ENCODE measurements at regions not wholly inside any gene's neighbourhood (a gene's known extent, or its start where the extent isn't known, plus 50 kb on each side); places are given as distances from the start of the nearest gene placed in this dataset.

DNA sequence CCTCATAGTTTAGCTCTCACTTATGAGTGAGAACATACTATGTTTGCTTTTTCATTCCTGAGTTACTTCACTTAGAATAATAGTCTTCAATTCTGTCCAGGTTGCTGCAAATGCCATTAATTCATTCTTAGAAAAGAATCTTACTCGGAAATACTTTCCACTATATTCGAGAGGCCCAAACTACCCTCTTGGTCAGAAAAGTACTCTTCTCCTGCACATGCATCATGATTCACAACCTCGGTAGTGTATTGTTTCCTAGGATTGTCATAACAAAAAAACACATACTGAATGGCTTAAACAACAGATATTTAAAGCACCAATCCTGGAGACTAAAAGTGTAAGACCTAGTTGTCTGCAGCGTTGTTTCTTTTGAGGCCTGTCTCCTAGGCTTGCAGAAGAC, 364.0 kb upstream of the SLC14A2 start:
- Histone ChIP-seq H3K4me1 (peaks cover 38% of the 10 kb centered on the region), H3K27ac (peak overlapping the region; percentile 3)
- TF ChIP-seq, protein P1, sequence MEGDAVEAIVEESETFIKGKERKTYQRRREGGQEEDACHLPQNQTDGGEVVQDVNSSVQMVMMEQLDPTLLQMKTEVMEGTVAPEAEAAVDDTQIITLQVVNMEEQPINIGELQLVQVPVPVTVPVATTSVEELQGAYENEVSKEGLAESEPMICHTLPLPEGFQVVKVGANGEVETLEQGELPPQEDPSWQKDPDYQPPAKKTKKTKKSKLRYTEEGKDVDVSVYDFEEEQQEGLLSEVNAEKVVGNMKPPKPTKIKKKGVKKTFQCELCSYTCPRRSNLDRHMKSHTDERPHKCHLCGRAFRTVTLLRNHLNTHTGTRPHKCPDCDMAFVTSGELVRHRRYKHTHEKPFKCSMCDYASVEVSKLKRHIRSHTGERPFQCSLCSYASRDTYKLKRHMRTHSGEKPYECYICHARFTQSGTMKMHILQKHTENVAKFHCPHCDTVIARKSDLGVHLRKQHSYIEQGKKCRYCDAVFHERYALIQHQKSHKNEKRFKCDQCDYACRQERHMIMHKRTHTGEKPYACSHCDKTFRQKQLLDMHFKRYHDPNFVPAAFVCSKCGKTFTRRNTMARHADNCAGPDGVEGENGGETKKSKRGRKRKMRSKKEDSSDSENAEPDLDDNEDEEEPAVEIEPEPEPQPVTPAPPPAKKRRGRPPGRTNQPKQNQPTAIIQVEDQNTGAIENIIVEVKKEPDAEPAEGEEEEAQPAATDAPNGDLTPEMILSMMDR (IDR thresholded peaks at IDR 0.05) = no peak

GRCh38 chr18:45252474-45252873, 362.8 kb upstream of the SLC14A2 start:
- intact Hi-C loops (cut with DNase I) = no loop called here
- ATAC-seq (no peak), DNase-seq (no peak)
- Histone ChIP-seq H3K27ac (no peak overlapping the region), H3K4me3 (no peak overlapping the region), H3K36me3 (no peaks in the 10 kb centered on the region), H3K27me3 (ENCODE audit: low read depth) (no peaks in the 10 kb centered on the region), H3K9me3 (no peaks in the 10 kb centered on the region), H3K4me1 (peaks cover 37% of the 10 kb centered on the region)
- TF ChIP-seq, protein P1 (IDR thresholded peaks at IDR 0.05) = no peak

More for the DNA sequence above, 364.0 kb upstream of the SLC14A2 start:
- intact Hi-C loops (cut with DNase I) = no loop called here
- Histone ChIP-seq H3K4me3 (no peak overlapping the region), H3K36me3 (no peaks in the 10 kb centered on the region), H3K9me3 (no peaks in the 10 kb centered on the region), H3K27me3 (ENCODE audit: low read depth) (no peaks in the 10 kb centered on the region)
- DNase-seq (no peak), ATAC-seq (no peak)

DNA sequence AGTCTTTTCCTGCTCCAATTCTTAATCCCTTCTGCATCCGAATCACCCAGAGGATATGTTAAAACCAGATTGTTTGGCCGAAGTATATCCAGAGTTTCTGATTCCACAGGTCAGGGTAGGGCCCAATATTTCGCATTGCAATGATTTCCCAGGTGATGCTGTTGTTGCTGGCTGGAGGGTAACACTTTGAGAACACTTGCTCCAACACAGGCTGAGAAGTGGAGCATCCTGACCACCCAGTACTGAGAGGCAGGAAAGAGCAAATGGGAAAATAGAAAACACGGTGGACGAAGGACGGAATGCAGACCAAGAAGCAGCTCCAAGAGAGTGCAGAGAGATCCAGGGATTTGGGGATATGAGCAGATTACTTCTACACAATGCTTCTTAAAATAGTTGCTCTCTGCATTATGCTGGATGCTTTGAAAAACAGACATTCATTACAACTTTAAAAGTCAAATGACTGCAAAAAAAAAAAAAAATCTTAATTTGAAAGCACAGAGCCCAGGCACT, 362.2 kb upstream of the SLC14A2 start:
- intact Hi-C loops (cut with DNase I) = no loop called here
- TF ChIP-seq, protein P1 (IDR thresholded peaks at IDR 0.05) = no peak

GRCh38 chr18:45253973-45254708, 361.1 kb upstream of the SLC14A2 start:
- peak overlapping the region; percentile 61 for H3K27ac ChIP-seq
- no peak for ATAC-seq
- TF ChIP-seq, protein P1 (IDR thresholded peaks at IDR 0.05) = no peak
- no peaks in the 10 kb centered on the region for H3K9me3 ChIP-seq
- no peak overlapping the region for H3K4me3 ChIP-seq
- no peaks in the 10 kb centered on the region for H3K36me3 ChIP-seq
- H3K4me1 ChIP-seq = peaks cover 23% of the 10 kb centered on the region
- intact Hi-C loops (cut with DNase I) = no loop called here
- no peaks in the 10 kb centered on the region for H3K27me3 ChIP-seq (ENCODE audit: low read depth)
- DNase-seq = no peak

More for the DNA sequence above, 362.2 kb upstream of the SLC14A2 start:
- Histone ChIP-seq H3K9me3 (no peaks in the 10 kb centered on the region), H3K36me3 (no peaks in the 10 kb centered on the region), H3K27me3 (ENCODE audit: low read depth) (no peaks in the 10 kb centered on the region), H3K4me1 (peaks cover 31% of the 10 kb centered on the region), H3K27ac (no peak overlapping the region), H3K4me3 (no peak overlapping the region)
- DNase-seq = no peak
- ATAC-seq = no peak

DNA sequence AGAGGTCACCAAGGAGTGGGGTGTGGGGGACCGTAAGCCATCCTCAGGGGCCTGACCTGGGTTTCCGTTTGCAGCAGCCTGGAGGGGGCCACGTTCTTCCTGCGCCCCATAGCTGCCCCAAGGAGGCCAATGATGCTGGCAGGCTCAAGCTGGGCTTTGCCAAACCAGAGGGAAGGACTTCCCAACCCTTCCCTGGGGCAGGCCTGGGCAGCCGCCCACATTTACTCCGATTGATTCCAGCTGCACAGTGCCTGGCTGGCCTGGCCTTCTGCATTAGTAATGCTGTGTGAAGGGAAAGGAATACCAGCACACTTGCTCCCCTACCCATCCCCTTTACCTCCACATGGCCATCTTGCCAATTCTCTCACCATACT, 360.6 kb upstream of the SLC14A2 start:
- H3K36me3 ChIP-seq = no peaks in the 10 kb centered on the region
- TF ChIP-seq, protein P1 (IDR thresholded peaks at IDR 0.05) = no peak
- DNase-seq (peak; percentile 42), ATAC-seq (peak; percentile 50 to 52)
- H3K4me1 ChIP-seq = peaks cover 19% of the 10 kb centered on the region
- peak overlapping the region; percentile 61 for H3K27ac ChIP-seq
- no peaks in the 10 kb centered on the region for H3K27me3 ChIP-seq (ENCODE audit: low read depth)
- intact Hi-C loops (cut with DNase I) = no loop called here
- no peak overlapping the region for H3K4me3 ChIP-seq
- no peaks in the 10 kb centered on the region for H3K9me3 ChIP-seq
